ENCODE measurements at regions not wholly inside any gene's neighbourhood (a gene's known extent, or its start where the extent isn't known, plus 50 kb on each side); places are given as distances from the start of the nearest gene placed in this dataset.

GRCh38 chr6:51415501-51415900 lies 596.8 kb downstream of the TFAP2B start:
- TF ChIP-seq SMC3 (conservative IDR thresholded peaks at IDR 0.05; ENCODE audit: poor library complexity): no peak
- TF ChIP-seq MXI1 (conservative IDR thresholded peaks at IDR 0.05; ENCODE audit: poor library complexity, severe bottlenecking): no peak
- no peak for TF ChIP-seq CTCF (IDR thresholded peaks at IDR 0.05; ENCODE audit: poor library complexity, severe bottlenecking)
- no peak for TF ChIP-seq RAD21 (conservative IDR thresholded peaks at IDR 0.05)
- Histone ChIP-seq H3K9ac (ENCODE audit: low read length) (no peak overlapping the region), H3F3A (ENCODE audit: insufficient read depth, low read length, poor library complexity, severe bottlenecking) (no peaks in the 10 kb centered on the region), H3K9me3 (ENCODE audit: low read length) (no peaks in the 10 kb centered on the region), H3K4me3 (ENCODE audit: low read length) (no peak overlapping the region), H2AFZ (ENCODE audit: low read depth, low read length) (no peak overlapping the region), H4K20me1 (ENCODE audit: insufficient read depth) (no peaks in the 10 kb centered on the region), H3K79me2 (replicated peaks; ENCODE audit: insufficient read depth, low read length) (no peaks in the 10 kb centered on the region), H3K4me2 (ENCODE audit: low read length) (no peak overlapping the region), H3K9me2 (ENCODE audit: insufficient read depth, low read length) (no peaks in the 10 kb centered on the region), H3K36me3 (ENCODE audit: insufficient read depth, low read length) (no peaks in the 10 kb centered on the region), H3K27me3 (ENCODE audit: insufficient read depth, low read depth, low read length) (peaks cover 7% of the 10 kb centered on the region), H3K27ac (ENCODE audit: low read length) (no peak overlapping the region)

DNA sequence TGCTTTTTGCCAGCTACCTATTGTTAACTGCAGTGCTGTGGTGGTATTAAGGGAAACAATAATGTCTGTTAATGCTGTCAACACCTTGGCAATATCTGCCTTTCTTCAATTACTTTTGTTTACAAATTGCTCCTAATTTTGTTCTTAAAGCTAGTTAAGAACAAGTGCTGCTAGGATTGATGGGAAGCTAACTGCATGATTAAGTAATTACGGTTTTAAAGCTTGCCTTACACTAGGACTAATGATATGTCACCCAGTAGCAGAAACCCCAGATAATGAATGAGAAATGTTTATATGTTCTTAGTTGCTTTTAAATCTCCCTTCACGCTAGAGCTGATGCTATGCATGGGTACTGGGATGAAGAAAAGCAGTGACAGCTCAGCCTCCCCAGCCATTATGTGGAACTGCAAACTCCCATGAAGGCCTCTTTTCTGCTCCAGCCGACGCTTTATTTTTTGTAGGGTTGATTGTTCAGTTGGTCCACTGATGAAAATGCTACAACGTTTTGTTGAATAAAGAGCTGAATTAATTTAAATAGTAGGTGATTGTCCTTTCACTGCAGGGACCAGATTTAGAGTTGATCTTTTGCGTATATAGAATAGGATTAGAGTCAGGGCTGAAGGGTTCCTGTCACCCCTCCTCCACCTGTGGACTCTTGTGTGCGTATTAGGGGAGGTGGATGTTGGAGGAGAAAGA lies 610.5 kb downstream of the TFAP2B start:
- Histone ChIP-seq H3K9ac (ENCODE audit: low read length) (no peak overlapping the region), H3K4me3 (ENCODE audit: low read length) (no peak overlapping the region), H3K27me3 (ENCODE audit: insufficient read depth, low read depth, low read length) (peaks cover 79% of the 10 kb centered on the region), H3K9me2 (ENCODE audit: insufficient read depth, low read length) (no peaks in the 10 kb centered on the region), H3K4me2 (ENCODE audit: low read length) (no peak overlapping the region), H4K20me1 (ENCODE audit: insufficient read depth) (no peaks in the 10 kb centered on the region), H2AFZ (ENCODE audit: low read depth, low read length) (no peak overlapping the region), H3F3A (ENCODE audit: insufficient read depth, low read length, poor library complexity, severe bottlenecking) (no peaks in the 10 kb centered on the region), H3K27ac (ENCODE audit: low read length) (no peak overlapping the region), H3K36me3 (ENCODE audit: insufficient read depth, low read length) (no peaks in the 10 kb centered on the region), H3K79me2 (replicated peaks; ENCODE audit: insufficient read depth, low read length) (no peaks in the 10 kb centered on the region), H3K9me3 (ENCODE audit: low read length) (no peaks in the 10 kb centered on the region)
- TF ChIP-seq POLR2AphosphoS5 (IDR thresholded peaks at IDR 0.05): no peak
- no peak for TF ChIP-seq MXI1 (conservative IDR thresholded peaks at IDR 0.05; ENCODE audit: poor library complexity, severe bottlenecking)
- TF ChIP-seq, protein P1, sequence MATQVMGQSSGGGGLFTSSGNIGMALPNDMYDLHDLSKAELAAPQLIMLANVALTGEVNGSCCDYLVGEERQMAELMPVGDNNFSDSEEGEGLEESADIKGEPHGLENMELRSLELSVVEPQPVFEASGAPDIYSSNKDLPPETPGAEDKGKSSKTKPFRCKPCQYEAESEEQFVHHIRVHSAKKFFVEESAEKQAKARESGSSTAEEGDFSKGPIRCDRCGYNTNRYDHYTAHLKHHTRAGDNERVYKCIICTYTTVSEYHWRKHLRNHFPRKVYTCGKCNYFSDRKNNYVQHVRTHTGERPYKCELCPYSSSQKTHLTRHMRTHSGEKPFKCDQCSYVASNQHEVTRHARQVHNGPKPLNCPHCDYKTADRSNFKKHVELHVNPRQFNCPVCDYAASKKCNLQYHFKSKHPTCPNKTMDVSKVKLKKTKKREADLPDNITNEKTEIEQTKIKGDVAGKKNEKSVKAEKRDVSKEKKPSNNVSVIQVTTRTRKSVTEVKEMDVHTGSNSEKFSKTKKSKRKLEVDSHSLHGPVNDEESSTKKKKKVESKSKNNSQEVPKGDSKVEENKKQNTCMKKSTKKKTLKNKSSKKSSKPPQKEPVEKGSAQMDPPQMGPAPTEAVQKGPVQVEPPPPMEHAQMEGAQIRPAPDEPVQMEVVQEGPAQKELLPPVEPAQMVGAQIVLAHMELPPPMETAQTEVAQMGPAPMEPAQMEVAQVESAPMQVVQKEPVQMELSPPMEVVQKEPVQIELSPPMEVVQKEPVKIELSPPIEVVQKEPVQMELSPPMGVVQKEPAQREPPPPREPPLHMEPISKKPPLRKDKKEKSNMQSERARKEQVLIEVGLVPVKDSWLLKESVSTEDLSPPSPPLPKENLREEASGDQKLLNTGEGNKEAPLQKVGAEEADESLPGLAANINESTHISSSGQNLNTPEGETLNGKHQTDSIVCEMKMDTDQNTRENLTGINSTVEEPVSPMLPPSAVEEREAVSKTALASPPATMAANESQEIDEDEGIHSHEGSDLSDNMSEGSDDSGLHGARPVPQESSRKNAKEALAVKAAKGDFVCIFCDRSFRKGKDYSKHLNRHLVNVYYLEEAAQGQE (IDR thresholded peaks at IDR 0.05; ENCODE audit: borderline replicate concordance): no peak
- TF ChIP-seq EP300 (conservative IDR thresholded peaks at IDR 0.05; ENCODE audit: poor library complexity, severe bottlenecking): no peak
- TF ChIP-seq CTCF (IDR thresholded peaks at IDR 0.05; ENCODE audit: poor library complexity, severe bottlenecking): no peak
- TF ChIP-seq TAF1 (IDR thresholded peaks at IDR 0.05; ENCODE audit: low read depth): no peak
- TF ChIP-seq RAD21 (conservative IDR thresholded peaks at IDR 0.05): no peak
- no peak for TF ChIP-seq EZH2 (IDR thresholded peaks at IDR 0.05; ENCODE audit: borderline replicate concordance, insufficient read depth, low read length, poor library complexity, severe bottlenecking)
- TF ChIP-seq SMC3 (conservative IDR thresholded peaks at IDR 0.05; ENCODE audit: poor library complexity): no peak

Data from neural cell (in vitro differentiated cells).